ENCODE measurements at regions not wholly inside any gene's neighbourhood (a gene's known extent, or its start where the extent isn't known, plus 50 kb on each side); places are given as distances from the start of the nearest gene placed in this dataset.

GRCh38 chr1:178037510-178038253 is 56.2 kb upstream of the RASAL2 start:
- TF ChIP-seq, protein P1, sequence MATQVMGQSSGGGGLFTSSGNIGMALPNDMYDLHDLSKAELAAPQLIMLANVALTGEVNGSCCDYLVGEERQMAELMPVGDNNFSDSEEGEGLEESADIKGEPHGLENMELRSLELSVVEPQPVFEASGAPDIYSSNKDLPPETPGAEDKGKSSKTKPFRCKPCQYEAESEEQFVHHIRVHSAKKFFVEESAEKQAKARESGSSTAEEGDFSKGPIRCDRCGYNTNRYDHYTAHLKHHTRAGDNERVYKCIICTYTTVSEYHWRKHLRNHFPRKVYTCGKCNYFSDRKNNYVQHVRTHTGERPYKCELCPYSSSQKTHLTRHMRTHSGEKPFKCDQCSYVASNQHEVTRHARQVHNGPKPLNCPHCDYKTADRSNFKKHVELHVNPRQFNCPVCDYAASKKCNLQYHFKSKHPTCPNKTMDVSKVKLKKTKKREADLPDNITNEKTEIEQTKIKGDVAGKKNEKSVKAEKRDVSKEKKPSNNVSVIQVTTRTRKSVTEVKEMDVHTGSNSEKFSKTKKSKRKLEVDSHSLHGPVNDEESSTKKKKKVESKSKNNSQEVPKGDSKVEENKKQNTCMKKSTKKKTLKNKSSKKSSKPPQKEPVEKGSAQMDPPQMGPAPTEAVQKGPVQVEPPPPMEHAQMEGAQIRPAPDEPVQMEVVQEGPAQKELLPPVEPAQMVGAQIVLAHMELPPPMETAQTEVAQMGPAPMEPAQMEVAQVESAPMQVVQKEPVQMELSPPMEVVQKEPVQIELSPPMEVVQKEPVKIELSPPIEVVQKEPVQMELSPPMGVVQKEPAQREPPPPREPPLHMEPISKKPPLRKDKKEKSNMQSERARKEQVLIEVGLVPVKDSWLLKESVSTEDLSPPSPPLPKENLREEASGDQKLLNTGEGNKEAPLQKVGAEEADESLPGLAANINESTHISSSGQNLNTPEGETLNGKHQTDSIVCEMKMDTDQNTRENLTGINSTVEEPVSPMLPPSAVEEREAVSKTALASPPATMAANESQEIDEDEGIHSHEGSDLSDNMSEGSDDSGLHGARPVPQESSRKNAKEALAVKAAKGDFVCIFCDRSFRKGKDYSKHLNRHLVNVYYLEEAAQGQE (IDR thresholded peaks at IDR 0.05; ENCODE audit: insufficient read depth in 1 of 2, low read depth in 2 of 2, low read length in 1 of 2): peak in 1 of 2 experiments; percentile 49; a peak in 1 of 4 replicates
- TF ChIP-seq CTCF (IDR thresholded peaks at IDR 0.05): peak; percentile 83
- TF ChIP-seq POLR2AphosphoS5 (IDR thresholded peaks at IDR 0.05; ENCODE audit: low read depth, low read length): peak; percentile 64; the same call in 1 of the 2 replicates

All from Panc1 (cell line).